ENCODE measurements at regions not wholly inside any gene's neighbourhood (a gene's known extent, or its start where the extent isn't known, plus 50 kb on each side); places are given as distances from the start of the nearest gene placed in this dataset.
A peak's percentile ranks its signal among the peaks of the same experiment; 100 is the strongest.

DNA sequence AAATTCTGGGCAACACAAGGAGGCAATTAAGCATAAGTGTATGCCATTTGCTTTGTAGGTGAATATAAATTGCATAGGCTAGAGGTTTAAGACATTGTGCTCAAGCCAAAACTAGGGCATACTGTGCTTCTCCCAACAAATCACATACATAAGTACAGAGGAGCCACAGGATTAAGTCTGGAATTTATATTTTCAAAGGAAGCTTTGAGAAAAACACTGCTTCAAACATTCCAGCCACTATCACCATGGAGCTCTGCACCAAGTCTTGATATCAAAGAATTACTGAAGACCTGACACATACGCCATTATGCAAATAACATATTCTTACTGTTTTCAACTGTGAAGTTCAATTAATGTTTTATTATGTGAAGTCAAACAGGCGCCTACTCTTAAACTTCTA lies 119.4 kb upstream of the NPHP3 start:
- DNase-seq (ENCODE audit: low read depth in 1 of 2, low spot score in 1 of 2), result no peak
- in situ Hi-C loops (cut with HindIII; ENCODE audit: low pct_unique_long_range_greater_than_20kb, low sequenced_read_pairs), result no loop called here
- no peak for TF ChIP-seq JUND (IDR thresholded peaks at IDR 0.05; ENCODE audit: low read depth)

DNA sequence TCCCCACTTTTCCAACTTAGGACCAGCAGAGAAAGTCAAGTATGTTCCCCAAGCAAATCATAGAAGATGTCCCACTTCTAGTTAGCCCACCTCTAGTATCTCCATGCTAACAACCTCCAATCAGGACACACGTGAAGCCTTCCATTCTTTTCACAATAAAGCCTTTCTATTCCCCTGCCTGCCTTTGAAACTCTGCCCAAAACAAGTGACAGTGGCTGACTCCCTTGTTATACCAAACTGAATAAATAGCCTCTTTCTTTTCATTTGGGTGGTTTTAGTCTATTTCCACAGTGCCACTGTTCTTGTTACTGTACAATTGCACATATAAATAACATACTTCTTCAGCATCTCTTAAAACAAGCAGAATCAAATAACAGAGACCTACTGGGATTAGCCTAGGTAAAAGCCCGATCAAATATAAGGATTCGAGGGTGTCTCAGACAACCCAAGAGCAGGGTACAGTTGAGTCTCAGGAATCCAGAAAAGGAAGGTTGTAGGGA lies 118.0 kb upstream of the NPHP3 start:
- TF ChIP-seq JUND (IDR thresholded peaks at IDR 0.05; ENCODE audit: low read depth), result no peak
- in situ Hi-C loops (cut with HindIII; ENCODE audit: low pct_unique_long_range_greater_than_20kb, low sequenced_read_pairs), result no loop called here
- DNase-seq (ENCODE audit: low read depth in 1 of 2, low spot score in 1 of 2), result no peak

DNA sequence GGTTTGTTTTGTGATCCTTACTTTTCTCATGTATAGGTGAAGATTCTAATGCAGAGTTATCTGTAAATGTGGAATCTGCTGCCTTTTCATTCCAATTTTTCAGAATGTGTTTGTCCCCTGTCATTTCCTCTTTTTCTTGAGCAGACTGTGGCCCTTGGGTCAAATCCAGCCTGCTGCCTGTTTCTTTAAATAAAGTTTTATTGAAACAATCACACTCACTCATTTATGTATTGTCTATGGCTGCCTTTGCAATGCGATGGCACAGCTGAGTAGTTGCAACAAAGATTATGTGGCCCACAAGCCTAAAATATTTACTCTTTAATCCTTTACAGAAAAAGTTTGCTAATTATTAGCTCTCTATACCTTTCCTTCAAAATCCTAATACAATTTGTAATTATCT lies 116.3 kb upstream of the NPHP3 start:
- TF ChIP-seq JUND (IDR thresholded peaks at IDR 0.05; ENCODE audit: low read depth), result no peak
- DNase-seq (ENCODE audit: low read depth in 1 of 2, low spot score in 1 of 2), result no peak
- in situ Hi-C loops (cut with HindIII; ENCODE audit: low pct_unique_long_range_greater_than_20kb, low sequenced_read_pairs), result no loop called here

- no peak for TF ChIP-seq JUND (IDR thresholded peaks at IDR 0.05; ENCODE audit: low read depth)
- in situ Hi-C loops (cut with HindIII; ENCODE audit: low pct_unique_long_range_greater_than_20kb, low sequenced_read_pairs), result no loop called here
- DNase-seq (ENCODE audit: low read depth in 1 of 2, low spot score in 1 of 2), result no peak
Measured at GRCh38 chr3:132837615-132838014, 115.4 kb upstream of the NPHP3 start.

- in situ Hi-C loops (cut with HindIII; ENCODE audit: low pct_unique_long_range_greater_than_20kb, low sequenced_read_pairs), result no loop called here
- DNase-seq (ENCODE audit: low read depth in 1 of 2, low spot score in 1 of 2), result no peak
- no peak for TF ChIP-seq JUND (IDR thresholded peaks at IDR 0.05; ENCODE audit: low read depth)
Measured at GRCh38 chr3:132834356-132834755, 112.1 kb upstream of the NPHP3 start.

- no peak for TF ChIP-seq JUND (IDR thresholded peaks at IDR 0.05; ENCODE audit: low read depth)
- in situ Hi-C loops (cut with HindIII; ENCODE audit: low pct_unique_long_range_greater_than_20kb, low sequenced_read_pairs), result no loop called here
- DNase-seq (ENCODE audit: low read depth in 1 of 2, low spot score in 1 of 2), result no peak
Measured at GRCh38 chr3:132829101-132829500, 106.9 kb upstream of the NPHP3 start.

- no peak for DNase-seq (ENCODE audit: low read depth in 1 of 2, low spot score in 1 of 2)
- in situ Hi-C loops (cut with HindIII; ENCODE audit: low pct_unique_long_range_greater_than_20kb, low sequenced_read_pairs), result no loop called here
- TF ChIP-seq JUND (IDR thresholded peaks at IDR 0.05; ENCODE audit: low read depth), result no peak
Measured at GRCh38 chr3:132822837-132823236, 100.6 kb upstream of the NPHP3 start.

DNA sequence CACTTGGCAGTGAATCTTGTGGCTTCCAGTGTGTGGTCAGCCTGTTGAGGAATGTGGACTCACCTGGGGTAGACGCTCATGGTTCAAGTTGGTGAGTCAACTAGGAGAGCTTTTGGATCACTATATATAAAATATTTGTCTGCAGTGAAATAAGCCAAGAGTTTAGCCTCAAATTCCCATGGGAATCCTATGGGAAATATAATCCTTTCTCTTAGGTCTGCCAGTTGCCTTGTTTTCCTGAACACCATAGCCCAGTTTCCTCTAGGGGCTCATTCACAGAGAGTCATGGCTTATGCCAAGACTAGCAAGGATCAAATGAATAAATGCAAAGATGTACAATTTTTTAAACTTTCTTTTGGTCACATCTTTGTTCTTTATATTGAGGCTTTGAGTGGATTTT lies 100.1 kb upstream of the NPHP3 start:
- in situ Hi-C loops (cut with HindIII; ENCODE audit: low pct_unique_long_range_greater_than_20kb, low sequenced_read_pairs), result no loop called here
- no peak for TF ChIP-seq JUND (IDR thresholded peaks at IDR 0.05; ENCODE audit: low read depth)
- peak in 1 of 2 experiments; percentile 13 for DNase-seq (ENCODE audit: low read depth in 1 of 2, low spot score in 1 of 2)

GRCh38 chr3:132821314-132821713 lies 99.1 kb upstream of the NPHP3 start:
- TF ChIP-seq JUND (IDR thresholded peaks at IDR 0.05; ENCODE audit: low read depth), result no peak
- in situ Hi-C loops (cut with HindIII; ENCODE audit: low pct_unique_long_range_greater_than_20kb, low sequenced_read_pairs), result no loop called here
- DNase-seq (ENCODE audit: low read depth in 1 of 2, low spot score in 1 of 2), result no peak

GRCh38 chr3:132818251-132818650 lies 96.0 kb upstream of the NPHP3 start:
- DNase-seq (ENCODE audit: low read depth in 1 of 2, low spot score in 1 of 2), result peak in 1 of 2 experiments; percentile 27
- in situ Hi-C loops (cut with HindIII; ENCODE audit: low pct_unique_long_range_greater_than_20kb, low sequenced_read_pairs), result no loop called here
- no peak for TF ChIP-seq JUND (IDR thresholded peaks at IDR 0.05; ENCODE audit: low read depth)

DNA sequence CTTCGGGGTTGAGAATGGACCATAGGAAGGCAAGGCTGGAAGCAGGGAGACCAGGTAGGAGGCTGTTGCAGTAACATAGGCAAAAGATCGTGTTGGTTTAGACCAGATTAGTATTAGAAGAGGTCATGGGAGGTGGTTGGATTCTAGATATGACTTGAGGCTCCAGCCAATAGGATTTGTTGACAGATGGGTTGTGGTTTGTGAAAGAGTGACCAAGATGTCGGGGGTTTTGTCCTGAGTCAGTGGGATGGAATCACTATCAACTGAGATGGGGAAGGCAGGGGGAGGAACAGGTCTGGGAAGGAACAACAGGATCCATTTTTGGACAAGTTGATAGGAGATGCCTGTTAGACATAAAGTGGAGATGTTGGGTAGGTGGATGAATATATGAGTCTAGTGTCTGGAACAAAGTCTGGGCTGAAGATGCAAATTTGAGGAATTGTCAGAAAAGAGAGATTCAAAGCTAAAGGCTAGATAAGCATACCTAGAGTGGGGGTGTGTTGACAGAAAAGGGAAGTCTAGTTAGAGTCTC lies 95.5 kb upstream of the NPHP3 start:
- no peak for DNase-seq (ENCODE audit: low read depth in 1 of 2, low spot score in 1 of 2)
- in situ Hi-C loops (cut with HindIII; ENCODE audit: low pct_unique_long_range_greater_than_20kb, low sequenced_read_pairs), result no loop called here
- no peak for TF ChIP-seq JUND (IDR thresholded peaks at IDR 0.05; ENCODE audit: low read depth)

GRCh38 chr3:132805071-132805470 lies 82.9 kb upstream of the NPHP3 start:
- DNase-seq (ENCODE audit: low read depth in 1 of 2, low spot score in 1 of 2), result no peak
- TF ChIP-seq JUND (IDR thresholded peaks at IDR 0.05; ENCODE audit: low read depth), result no peak
- in situ Hi-C loops (cut with HindIII; ENCODE audit: low pct_unique_long_range_greater_than_20kb, low sequenced_read_pairs), result no loop called here

DNA sequence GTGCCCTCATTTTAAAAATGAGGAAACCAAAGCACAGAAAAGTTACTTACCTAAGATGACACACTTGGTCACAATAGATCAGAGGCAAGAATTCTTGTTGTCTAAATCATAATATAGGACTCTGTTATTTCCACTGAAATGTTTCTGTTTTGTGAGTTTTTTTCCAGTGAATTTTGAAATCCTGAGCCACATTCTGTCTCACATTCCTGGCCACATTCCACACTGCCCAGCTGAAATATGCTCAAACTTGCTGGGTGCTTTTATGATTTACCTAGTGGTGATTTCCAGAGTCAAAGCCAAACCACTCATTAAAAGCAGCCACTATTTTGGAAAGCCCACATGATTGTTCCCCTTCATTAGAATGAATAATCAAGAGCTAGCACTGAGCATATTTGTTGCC lies 82.3 kb upstream of the NPHP3 start:
- in situ Hi-C loops (cut with HindIII; ENCODE audit: low pct_unique_long_range_greater_than_20kb, low sequenced_read_pairs), result no loop called here
- DNase-seq (ENCODE audit: low read depth in 1 of 2, low spot score in 1 of 2), result peak in 1 of 2 experiments; percentile 68
- TF ChIP-seq JUND (IDR thresholded peaks at IDR 0.05; ENCODE audit: low read depth), result no peak

GRCh38 chr3:132803889-132804288 lies 81.7 kb upstream of the NPHP3 start:
- peak in 1 of 2 experiments; percentile 59 for DNase-seq (ENCODE audit: low read depth in 1 of 2, low spot score in 1 of 2)
- in situ Hi-C loops (cut with HindIII; ENCODE audit: low pct_unique_long_range_greater_than_20kb, low sequenced_read_pairs), result no loop called here
- no peak for TF ChIP-seq JUND (IDR thresholded peaks at IDR 0.05; ENCODE audit: low read depth)
